ENCODE measurements at regions not wholly inside any gene's neighbourhood (a gene's known extent, or its start where the extent isn't known, plus 50 kb on each side); places are given as distances from the start of the nearest gene placed in this dataset.

DNA sequence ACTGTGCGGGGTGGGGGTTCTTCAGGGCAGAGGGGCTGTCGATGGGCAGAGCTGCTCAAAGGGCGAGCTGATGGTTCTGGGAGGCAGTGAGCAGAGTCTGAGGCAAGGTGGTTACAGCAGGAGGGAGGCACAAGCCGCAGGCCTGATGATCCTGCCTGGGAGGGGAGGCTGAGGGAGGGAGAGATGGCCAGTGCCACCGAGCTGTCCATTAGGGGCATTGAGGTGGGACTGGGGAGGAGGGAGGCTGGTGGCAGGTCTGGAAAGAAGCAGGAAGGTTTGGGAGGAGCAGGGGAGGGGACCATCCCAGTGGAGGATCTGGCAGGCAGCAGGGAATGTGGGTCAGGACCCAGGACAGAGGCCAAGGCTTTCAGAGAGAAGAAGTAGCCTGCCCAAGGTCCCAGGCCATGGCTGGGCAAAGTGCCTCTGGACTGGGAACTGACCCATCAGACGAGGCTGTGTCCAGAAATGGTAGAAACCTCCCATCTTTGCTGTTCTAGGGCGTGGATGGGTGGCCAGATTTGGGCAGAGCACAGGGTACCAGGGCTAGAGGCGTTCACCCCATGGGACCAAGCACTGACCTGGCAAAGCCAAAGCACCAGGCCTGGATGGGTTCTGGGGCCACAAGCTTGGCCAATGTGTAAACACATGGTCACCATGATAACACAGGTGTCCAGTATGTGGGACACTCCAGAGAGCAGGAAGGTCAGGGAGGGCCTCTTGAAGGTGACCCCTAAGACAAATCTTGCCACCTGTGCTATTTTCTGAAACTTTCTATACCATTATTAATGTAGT, 55.5 kb downstream of the INHBB start:
- in situ Hi-C loops (cut with HindIII; ENCODE audit: low pct_ligation_motif_present, low pct_unique_long_range_greater_than_20kb, low sequenced_read_pairs): no loop called here
- no peak for DNase-seq

DNA sequence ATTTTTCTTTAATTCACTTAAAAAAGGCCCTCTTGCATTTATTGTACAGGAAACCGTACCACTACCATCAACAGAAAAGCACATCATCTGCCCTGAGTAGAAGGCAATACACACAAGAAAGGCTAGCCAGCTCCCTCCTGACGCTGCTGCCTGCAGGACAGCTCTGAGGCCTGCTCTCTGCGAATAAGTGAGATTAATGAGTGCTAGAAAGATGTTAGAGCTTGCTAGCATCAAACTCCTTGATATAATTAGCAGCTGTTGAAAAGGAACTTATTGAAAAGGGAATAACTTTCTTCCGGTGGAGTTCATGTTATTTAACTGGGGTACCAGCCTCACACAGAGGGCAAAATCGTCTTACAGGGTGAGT, 56.1 kb downstream of the INHBB start:
- DNase-seq: no peak
- in situ Hi-C loops (cut with HindIII; ENCODE audit: low pct_ligation_motif_present, low pct_unique_long_range_greater_than_20kb, low sequenced_read_pairs): no loop called here

GRCh38 chr2:120402508-120402907, 56.6 kb downstream of the INHBB start:
- in situ Hi-C loops (cut with HindIII; ENCODE audit: low pct_ligation_motif_present, low pct_unique_long_range_greater_than_20kb, low sequenced_read_pairs): no loop called here

GRCh38 chr2:120403261-120403660, 57.3 kb downstream of the INHBB start:
- DNase-seq: no peak
- in situ Hi-C loops (cut with HindIII; ENCODE audit: low pct_ligation_motif_present, low pct_unique_long_range_greater_than_20kb, low sequenced_read_pairs): no loop called here

More at GRCh38 chr2:120402508-120402907, 56.6 kb downstream of the INHBB start:
- no peak for DNase-seq

GRCh38 chr2:120403676-120404075, 57.7 kb downstream of the INHBB start:
- DNase-seq: no peak
- in situ Hi-C loops (cut with HindIII; ENCODE audit: low pct_ligation_motif_present, low pct_unique_long_range_greater_than_20kb, low sequenced_read_pairs): no loop called here

DNA sequence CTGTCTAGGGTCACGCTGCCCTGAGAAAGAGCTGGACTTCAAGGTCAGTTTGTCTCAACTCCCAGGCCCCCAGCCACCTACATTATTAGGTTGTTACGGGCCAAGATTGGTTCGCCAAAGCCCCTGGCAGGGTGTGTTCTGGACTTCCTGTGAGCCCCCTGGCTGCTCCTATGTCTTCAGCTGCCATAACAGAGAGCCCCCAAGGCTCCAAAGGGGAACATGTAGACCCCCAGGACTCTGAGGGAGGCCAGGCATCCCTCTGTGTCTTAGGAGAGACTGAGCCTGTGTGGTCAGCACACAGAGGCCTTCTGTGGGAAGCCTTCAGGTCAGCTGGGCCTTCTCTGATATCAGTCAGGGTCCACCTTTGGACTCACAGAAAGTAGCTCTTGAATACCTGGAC, 58.3 kb downstream of the INHBB start:
- in situ Hi-C loops (cut with HindIII; ENCODE audit: low pct_ligation_motif_present, low pct_unique_long_range_greater_than_20kb, low sequenced_read_pairs): no loop called here
- DNase-seq: no peak

DNA sequence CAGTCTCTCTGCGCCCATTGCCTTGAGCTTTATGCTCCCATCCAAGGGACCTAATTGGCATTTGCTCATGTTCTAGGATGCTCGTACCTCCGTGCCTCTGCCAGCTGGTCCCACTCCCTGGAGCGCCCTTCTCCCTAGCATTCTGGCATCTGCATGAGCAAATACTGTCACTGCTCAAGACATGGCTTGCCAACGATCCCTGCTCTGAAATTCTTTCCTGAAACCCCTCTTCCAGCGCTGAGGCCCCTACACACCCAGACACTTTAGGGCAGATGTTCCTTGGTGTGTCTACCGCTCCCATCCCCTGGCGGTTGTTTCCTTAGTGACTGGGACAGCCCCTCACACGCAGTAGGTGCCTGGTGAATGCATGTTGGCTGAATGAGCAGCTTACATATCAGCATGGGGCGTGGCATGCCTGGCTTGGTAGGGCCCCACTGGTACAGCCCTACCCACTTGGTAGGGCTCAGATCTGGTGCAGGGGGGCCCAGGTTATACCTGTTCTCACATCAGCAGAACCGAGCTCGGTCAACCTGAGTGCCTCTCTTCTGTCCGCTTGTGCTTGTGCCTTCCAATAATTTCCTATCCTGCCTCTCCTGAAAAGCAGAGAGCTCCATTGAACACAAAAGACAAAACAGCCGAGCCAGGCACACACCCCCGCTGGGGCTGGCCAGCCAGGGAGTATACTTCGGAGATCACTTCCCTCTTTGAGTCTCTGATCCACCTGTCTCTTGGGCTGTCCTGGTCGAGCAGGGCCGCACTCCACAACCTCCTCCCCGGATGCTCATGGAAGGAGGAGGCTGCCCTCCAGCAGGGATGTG, 59.2 kb downstream of the INHBB start:
- no peak for DNase-seq
- in situ Hi-C loops (cut with HindIII; ENCODE audit: low pct_ligation_motif_present, low pct_unique_long_range_greater_than_20kb, low sequenced_read_pairs): no loop called here

- DNase-seq: no peak
- in situ Hi-C loops (cut with HindIII; ENCODE audit: low pct_ligation_motif_present, low pct_unique_long_range_greater_than_20kb, low sequenced_read_pairs): no loop called here
Measured at GRCh38 chr2:120405759-120406099, 59.8 kb downstream of the INHBB start.

GRCh38 chr2:120406566-120406965, 60.6 kb downstream of the INHBB start:
- no peak for DNase-seq
- in situ Hi-C loops (cut with HindIII; ENCODE audit: low pct_ligation_motif_present, low pct_unique_long_range_greater_than_20kb, low sequenced_read_pairs): no loop called here

DNA sequence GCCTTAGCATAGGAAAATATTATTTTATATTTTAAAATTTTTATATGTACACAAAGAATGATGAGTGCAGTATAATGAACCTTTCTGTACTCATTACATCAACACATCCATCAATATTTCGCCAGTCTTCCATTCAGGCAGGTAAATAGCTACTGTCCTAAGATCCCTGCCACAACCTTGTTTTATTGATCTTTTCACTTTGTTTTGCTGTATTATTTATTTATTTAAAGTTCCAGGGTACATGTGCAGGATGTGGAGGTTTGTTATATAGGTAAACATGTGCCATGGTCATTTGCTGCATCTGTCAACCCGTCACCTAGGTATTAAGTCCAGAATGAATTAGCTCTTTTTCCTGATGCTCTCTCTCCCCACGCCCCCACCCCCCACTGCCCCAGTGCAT, 64.6 kb downstream of the INHBB start:
- DNase-seq: no peak
- in situ Hi-C loops (cut with HindIII; ENCODE audit: low pct_ligation_motif_present, low pct_unique_long_range_greater_than_20kb, low sequenced_read_pairs): no loop called here

GRCh38 chr2:120415060-120415459, 69.1 kb downstream of the INHBB start:
- in situ Hi-C loops (cut with HindIII; ENCODE audit: low pct_ligation_motif_present, low pct_unique_long_range_greater_than_20kb, low sequenced_read_pairs): no loop called here
- no peak for DNase-seq

- in situ Hi-C loops (cut with HindIII; ENCODE audit: low pct_ligation_motif_present, low pct_unique_long_range_greater_than_20kb, low sequenced_read_pairs): no loop called here
- DNase-seq: no peak
Measured at GRCh38 chr2:120415728-120416509, 70.0 kb downstream of the INHBB start.

- in situ Hi-C loops (cut with HindIII; ENCODE audit: low pct_ligation_motif_present, low pct_unique_long_range_greater_than_20kb, low sequenced_read_pairs): no loop called here
- no peak for DNase-seq
Measured at GRCh38 chr2:120418174-120418787, 72.3 kb downstream of the INHBB start.

DNA sequence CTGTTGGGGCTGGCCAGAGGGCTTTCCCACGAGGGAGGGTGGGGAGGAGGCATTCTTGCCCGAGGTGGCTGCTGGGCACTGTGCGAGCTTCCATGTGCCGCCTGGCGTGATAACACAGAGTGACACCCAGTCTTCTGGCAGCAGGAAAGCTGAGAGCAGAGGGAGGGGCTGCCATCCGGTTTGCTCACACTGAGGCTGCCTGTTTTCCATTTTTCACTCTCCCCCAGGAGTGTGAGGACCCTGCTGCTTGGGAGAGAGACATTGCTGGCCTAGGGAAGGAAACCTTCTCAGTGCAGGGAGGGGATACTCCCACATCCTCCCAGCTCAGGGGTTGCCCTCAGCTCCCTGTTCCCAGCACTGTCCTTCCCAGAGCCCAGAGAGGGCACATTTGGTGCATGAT, 73.1 kb downstream of the INHBB start:
- DNase-seq: no peak
- in situ Hi-C loops (cut with HindIII; ENCODE audit: low pct_ligation_motif_present, low pct_unique_long_range_greater_than_20kb, low sequenced_read_pairs): no loop called here

DNA sequence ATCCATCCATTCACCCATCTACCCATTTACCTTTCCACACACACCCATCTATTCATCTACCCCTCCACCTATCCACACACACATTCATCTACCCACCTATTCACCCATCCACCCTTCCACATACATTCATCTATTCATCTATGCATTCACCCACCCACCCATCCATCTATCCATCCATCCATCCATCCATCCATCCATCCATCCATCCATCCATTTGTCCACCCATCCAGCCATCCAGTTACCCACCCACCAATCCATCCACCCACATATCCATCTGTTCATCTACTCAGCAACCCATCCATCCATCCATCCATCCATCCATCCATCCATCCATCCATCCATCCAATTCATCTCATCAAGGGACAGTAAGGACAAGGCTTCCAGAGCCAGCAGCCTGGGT, 74.0 kb downstream of the INHBB start:
- no peak for DNase-seq
- in situ Hi-C loops (cut with HindIII; ENCODE audit: low pct_ligation_motif_present, low pct_unique_long_range_greater_than_20kb, low sequenced_read_pairs): no loop called here

GRCh38 chr2:120421126-120421829, 75.3 kb downstream of the INHBB start:
- in situ Hi-C loops (cut with HindIII; ENCODE audit: low pct_ligation_motif_present, low pct_unique_long_range_greater_than_20kb, low sequenced_read_pairs): no loop called here

DNA sequence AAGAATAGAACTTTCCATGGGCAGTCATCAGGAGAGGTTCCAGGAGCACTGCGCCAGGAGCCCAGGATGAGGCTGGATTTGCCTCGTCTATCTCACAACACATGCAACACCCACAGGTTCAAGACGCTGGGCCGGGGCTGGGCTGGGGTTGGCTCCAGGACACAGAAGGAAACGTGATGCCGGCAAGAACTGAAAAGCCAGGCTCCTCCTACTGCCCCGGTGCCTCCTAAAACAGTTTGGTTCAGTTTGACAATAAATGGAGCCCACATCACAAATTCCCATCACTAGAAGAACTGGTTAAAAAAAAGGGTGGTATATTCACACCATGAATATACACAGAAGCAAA, 75.9 kb downstream of the INHBB start:
- no peak for DNase-seq
- in situ Hi-C loops (cut with HindIII; ENCODE audit: low pct_ligation_motif_present, low pct_unique_long_range_greater_than_20kb, low sequenced_read_pairs): no loop called here

More at GRCh38 chr2:120421126-120421829, 75.3 kb downstream of the INHBB start:
- DNase-seq: no peak

DNA sequence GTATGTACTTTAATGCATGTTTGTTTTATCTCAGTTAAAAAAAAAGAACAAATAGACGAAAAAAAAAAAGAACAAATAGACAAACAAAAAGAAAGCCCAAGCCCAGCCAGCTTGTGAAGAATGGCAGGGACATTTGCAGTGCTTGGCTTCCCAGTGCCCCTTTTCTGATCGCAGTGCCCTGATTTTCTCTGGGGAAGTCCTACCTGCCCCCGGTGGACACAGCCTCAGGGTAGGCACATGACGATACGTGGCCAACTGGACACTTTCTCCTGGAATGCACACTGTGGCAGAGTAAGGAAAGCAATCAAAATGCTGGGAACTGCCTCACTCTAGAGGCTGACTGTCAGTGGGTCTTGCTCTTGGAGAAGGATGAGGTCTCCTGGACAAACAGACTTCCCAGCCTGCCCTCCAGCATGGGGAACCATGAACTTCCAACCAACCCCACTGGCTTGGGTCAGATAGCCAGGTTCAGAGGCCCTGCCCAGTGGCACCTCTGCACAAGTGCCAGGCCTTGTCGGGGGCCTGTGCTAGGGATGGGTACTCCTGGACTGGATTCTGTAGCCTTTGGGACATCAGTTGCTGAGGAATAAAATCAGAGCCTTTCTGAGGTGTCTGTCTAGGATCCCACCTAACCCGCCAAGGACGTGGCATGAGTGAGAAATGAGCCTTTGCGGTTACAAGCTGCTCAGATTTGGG, 76.7 kb downstream of the INHBB start:
- DNase-seq: no peak
- in situ Hi-C loops (cut with HindIII; ENCODE audit: low pct_ligation_motif_present, low pct_unique_long_range_greater_than_20kb, low sequenced_read_pairs): no loop called here
